ENCODE measurements at regions not wholly inside any gene's neighbourhood (a gene's known extent, or its start where the extent isn't known, plus 50 kb on each side); places are given as distances from the start of the nearest gene placed in this dataset.
"Not testable (repeated sequence)": the region's sequence is repeated elsewhere in the genome, so short reads cannot be mapped to it uniquely, and the experiment has no call there.

DNA sequence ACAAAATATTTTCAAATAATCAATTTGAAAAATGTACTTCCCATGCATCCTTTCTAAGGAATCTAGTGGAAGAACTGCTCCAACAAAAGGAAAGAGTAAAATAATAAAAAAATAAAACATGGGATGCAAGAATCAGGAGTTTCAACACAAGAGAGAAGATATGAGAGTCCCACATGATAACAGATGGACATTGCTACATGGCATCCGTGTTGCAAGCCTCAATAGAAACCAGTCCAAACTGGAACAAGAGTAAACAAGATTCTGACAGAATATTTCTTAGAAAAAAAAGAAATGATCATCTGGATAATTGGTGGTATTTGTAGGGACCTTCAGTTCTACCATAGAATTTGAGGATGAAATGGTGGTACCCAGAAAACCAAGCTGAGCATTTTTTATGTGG, 186.8 kb downstream of the FRK start:
- TF ChIP-seq CTCF (IDR thresholded peaks at IDR 0.05; ENCODE audit: low read depth, low read length) = no peak
- DNase-seq (ENCODE audit: low read depth, low spot score) = no peak
- in situ Hi-C loops (cut with HindIII; ENCODE audit: low sequenced_read_pairs) = no loop called here
- H3K4me3 ChIP-seq (ENCODE audit: low read depth, low read length) = no peak overlapping the region

GRCh38 chr6:115870464-115870863, 190.2 kb downstream of the FRK start:
- TF ChIP-seq CTCF (IDR thresholded peaks at IDR 0.05; ENCODE audit: low read depth, low read length) = no peak
- H3K4me3 ChIP-seq (ENCODE audit: low read depth, low read length) = no peak overlapping the region
- in situ Hi-C loops (cut with HindIII; ENCODE audit: low sequenced_read_pairs) = no loop called here
- no peak for DNase-seq (ENCODE audit: low read depth, low spot score)

DNA sequence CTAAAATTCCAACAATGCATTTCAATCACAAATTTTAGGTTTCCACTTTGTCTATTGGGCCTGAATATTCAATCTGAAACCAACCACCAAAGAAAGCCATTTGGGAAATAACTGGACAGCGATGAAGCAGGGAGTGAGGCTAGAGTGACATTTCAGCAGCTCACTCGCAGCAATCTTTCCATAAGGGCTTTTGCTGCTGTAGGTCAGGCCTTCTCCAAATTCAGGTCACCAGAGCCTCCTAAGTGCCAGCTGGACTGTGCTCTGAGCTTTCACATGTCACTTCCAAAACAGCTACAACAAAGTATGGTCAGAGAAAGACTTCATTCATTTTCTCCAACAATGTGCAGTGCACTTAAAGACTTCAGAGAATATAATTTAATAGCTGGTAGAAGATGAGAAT, 194.8 kb downstream of the FRK start:
- no peak for DNase-seq (ENCODE audit: low read depth, low spot score)
- TF ChIP-seq CTCF (IDR thresholded peaks at IDR 0.05; ENCODE audit: low read depth, low read length) = no peak
- H3K4me3 ChIP-seq (ENCODE audit: low read depth, low read length) = no peak overlapping the region
- in situ Hi-C loops (cut with HindIII; ENCODE audit: low sequenced_read_pairs) = no loop called here

GRCh38 chr6:115863211-115863610, 197.5 kb downstream of the FRK start:
- in situ Hi-C loops (cut with HindIII; ENCODE audit: low sequenced_read_pairs) = no loop called here

DNA sequence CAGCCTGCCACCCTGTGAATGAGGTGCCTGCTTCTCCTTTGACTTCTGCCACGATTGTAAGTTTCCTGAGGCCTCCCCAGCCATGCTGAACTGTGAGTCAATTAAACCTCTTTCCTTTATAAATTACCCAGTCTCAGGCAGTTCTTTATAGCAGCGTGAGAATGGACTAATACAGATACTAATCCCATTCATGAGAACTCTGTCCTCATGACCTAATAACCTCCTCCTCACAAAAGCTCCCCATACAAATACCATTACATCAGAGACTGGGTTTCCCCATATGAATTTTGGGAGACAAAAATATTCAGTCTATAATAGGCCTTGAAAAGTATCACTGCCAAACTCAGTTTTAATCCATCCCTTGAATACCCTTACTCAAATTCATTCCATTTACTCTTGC, 199.0 kb downstream of the FRK start:
- DNase-seq (ENCODE audit: low read depth, low spot score); H3K4me3 ChIP-seq (ENCODE audit: low read depth, low read length); in situ Hi-C loops (cut with HindIII; ENCODE audit: low sequenced_read_pairs): not testable (repeated sequence)

More at GRCh38 chr6:115863211-115863610, 197.5 kb downstream of the FRK start:
- H3K4me3 ChIP-seq (ENCODE audit: low read depth, low read length) = no peak overlapping the region
- no peak for TF ChIP-seq CTCF (IDR thresholded peaks at IDR 0.05; ENCODE audit: low read depth, low read length)
- DNase-seq (ENCODE audit: low read depth, low spot score) = no peak

GRCh38 chr6:115859577-115859976, 201.1 kb downstream of the FRK start:
- in situ Hi-C loops (cut with HindIII; ENCODE audit: low sequenced_read_pairs); H3K4me3 ChIP-seq (ENCODE audit: low read depth, low read length); DNase-seq (ENCODE audit: low read depth, low spot score): not testable (repeated sequence)

- DNase-seq (ENCODE audit: low read depth, low spot score) = no peak
- no peak for TF ChIP-seq CTCF (IDR thresholded peaks at IDR 0.05; ENCODE audit: low read depth, low read length)
- in situ Hi-C loops (cut with HindIII; ENCODE audit: low sequenced_read_pairs) = no loop called here
- H3K4me3 ChIP-seq (ENCODE audit: low read depth, low read length) = no peak overlapping the region
These were observed 205.6 kb downstream of the FRK start for GRCh38 chr6:115854866-115855665.

Data from astrocyte of the spinal cord (primary cell).